Astrocyte of the hippocampus (primary cell): ENCODE measurements at regions not wholly inside any gene's neighbourhood (a gene's known extent, or its start where the extent isn't known, plus 50 kb on each side); places are given as distances from the start of the nearest gene placed in this dataset.
"Not testable (repeated sequence)": the region's sequence is repeated elsewhere in the genome, so short reads cannot be mapped to it uniquely, and the experiment has no call there.

Experiments
- DNase-seq: peaks from one replicate; pipeline ENCODE4 v3.0.0; 2011; ENCODE audit warnings: low read depth, low spot score

- not testable (repeated sequence) for DNase-seq
Measured at GRCh38 chr7:49665963-49666362, 107.5 kb upstream of the VWC2 start.

DNA sequence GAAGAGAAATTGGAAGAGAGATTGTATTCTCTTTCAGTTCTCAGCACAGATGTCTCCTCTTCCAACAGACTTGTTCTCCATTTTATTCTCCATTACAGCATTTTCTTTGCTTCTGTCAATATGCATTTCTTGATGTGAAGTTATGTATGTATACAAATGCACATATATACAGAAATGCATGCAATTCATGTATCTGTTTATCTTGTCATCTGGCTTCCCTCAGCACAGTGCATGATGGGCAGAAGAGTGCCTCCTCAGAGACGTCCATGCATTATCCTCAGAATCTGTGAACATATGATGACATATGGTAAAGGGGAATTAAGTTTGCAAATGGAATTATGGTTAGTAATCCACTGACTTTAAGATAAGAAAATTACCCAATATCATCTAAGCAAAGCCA lies 106.7 kb upstream of the VWC2 start:
- no peak for DNase-seq

DNA sequence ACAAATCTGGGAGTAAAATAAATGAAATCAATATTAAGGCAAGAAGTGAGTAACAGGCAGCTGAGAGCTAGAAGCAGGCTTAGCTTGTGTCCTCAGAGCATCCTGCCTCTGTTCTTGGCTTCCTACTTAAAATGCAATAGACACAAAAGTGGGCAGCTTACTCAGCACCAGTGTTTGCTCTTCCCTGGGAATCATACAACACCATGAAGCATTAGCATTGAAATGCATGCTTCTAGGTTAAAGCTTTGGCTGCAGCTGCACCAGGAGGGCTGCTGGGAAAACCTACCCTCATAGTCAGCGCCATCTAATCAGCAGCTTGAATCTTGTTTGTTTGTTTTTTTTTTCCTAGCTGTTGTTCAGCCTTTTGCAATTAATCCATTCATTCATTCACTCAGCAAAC lies 104.2 kb upstream of the VWC2 start:
- no peak for DNase-seq

DNA sequence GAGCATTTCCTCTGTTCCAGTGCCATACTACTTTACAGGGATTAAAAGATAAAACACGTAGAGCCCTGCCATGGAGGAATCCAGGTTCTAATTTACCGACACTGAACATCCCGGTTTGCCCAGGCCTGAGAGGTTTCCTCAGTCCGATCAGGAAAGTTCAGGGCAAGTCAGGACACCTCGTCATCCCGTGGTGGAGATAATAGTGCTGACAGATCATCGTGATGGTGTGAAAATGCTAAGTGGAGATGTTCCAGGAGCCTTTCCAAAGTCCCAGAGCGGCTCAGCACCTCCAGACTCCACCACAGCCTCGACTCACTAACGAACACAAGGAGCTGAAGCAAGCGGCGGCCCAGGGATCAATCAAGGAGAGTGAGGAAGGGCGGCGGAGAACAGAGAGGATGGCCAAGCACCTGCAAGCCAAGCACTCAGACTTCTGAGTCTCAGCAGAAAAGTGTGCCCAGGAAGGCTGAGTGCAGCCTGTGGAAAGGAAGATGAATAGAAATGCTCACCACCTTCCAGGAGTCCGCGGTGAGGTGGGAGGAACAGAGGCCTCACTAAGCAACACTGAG lies 103.7 kb upstream of the VWC2 start:
- no peak for DNase-seq

- no peak for DNase-seq
Measured at GRCh38 chr7:49670991-49671390, 102.4 kb upstream of the VWC2 start.

DNA sequence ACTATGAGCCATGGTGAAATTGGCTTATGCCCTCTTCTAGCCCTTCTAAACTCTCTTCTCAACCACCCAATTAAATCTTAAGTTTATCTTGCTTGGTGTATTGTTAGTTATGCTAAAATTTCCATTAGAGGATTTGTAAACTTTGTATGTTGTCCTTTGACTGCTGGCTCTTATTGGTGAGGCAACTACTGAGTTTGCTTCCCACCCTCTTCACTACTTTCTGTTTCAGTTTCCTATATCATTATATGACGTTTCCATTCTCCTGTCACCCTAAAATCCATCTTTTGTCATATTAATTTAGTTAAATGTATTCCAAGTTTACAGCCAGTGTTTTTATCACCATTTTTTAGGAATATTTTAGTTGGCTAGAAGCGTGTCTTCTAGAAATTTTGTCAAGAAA lies 80.9 kb upstream of the VWC2 start:
- no peak for DNase-seq

DNA sequence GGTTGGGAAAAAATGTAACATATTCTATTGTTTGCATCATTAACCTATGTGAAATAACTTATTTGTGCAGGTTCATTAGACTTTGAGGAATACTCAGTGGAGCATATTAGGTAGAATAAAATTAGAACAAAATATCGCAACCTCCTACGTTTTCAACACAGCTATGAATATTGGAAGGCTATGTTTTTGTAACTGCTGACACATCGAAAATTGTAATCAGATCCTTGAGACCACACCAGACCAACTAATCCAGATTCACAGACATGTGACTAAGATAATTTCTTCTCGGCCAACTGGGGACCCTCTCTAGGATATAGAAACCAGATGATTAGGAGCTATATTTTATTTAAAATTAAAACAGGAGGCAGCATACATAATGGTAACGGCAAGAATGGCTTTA lies 77.5 kb upstream of the VWC2 start:
- DNase-seq: no peak

GRCh38 chr7:49700841-49701240 lies 72.6 kb upstream of the VWC2 start:
- DNase-seq: no peak

GRCh38 chr7:49702099-49702498 lies 71.3 kb upstream of the VWC2 start:
- DNase-seq: no peak

GRCh38 chr7:49703337-49703736 lies 70.1 kb upstream of the VWC2 start:
- no peak for DNase-seq

GRCh38 chr7:49703881-49704280 lies 69.6 kb upstream of the VWC2 start:
- no peak for DNase-seq

DNA sequence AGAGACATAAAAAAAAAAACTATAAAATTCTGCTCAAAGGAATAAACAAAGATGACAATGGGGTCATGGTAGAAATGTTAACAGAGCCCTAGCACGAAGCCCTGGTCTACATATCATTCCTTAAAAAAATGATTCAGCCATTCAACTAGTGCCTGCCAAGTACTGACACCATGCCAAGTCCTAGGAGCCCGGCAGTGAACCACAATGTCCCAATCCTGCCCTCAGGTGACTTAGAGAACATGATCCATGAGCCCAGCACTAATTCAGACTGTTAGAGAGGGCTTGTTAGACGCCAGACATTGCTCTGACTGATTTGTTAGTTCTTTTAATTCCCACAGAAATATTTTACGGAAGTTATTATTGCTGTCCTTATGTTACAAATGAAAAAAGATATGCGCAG lies 67.3 kb upstream of the VWC2 start:
- no peak for DNase-seq

GRCh38 chr7:49707891-49708290 lies 65.5 kb upstream of the VWC2 start:
- no peak for DNase-seq

DNA sequence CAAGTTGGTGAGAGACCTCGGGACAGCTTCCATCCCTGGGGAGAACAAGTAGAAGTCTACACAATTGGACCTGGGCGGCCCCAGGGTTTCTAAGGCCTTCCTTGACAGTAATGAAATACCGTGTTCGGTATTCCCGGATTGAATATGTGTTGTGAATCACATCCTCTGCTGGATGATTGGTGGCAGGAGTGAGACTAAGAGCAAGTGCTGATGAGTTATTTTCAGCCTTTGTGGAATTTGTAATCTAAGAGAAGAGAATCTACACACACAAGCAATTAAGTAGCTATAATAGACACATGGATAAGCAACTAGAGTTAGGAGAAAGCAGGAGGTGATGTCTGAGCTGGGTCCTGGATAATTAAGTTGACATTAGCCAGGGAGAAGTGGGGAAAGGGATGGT lies 64.8 kb upstream of the VWC2 start:
- DNase-seq: no peak

DNA sequence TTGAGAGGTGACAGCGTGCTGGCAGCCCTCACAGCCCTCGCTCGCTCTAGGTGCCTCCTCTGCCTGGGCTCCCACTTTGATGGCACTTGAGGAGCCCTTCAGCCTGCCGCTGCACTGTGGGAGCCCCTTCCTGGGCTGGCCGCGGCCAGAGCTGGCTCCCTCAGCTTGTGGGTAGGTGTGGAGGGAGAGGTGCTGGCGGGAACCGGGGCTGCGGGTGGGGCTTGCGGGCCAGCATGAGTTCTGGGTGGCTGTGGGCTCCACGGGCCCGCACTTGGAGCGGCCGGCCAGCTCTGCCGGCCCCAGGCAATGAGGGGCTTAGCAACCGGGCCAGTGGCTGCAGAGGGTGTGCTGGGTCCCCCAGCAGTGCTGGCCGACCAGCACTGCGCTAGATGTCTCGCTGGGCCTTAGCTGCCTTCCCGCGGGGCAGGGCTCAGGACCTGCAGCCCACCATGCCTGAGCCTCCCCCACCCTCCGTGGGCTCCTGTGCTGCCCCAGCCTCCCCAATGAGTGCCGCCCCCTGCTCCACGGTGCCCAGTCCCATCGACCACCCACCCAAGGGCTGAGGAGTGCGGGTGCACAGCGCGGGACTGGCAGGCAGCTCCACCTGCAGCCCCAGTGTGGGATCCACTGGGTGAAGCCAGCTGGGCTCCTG lies 62.2 kb upstream of the VWC2 start:
- not testable (repeated sequence) for DNase-seq

DNA sequence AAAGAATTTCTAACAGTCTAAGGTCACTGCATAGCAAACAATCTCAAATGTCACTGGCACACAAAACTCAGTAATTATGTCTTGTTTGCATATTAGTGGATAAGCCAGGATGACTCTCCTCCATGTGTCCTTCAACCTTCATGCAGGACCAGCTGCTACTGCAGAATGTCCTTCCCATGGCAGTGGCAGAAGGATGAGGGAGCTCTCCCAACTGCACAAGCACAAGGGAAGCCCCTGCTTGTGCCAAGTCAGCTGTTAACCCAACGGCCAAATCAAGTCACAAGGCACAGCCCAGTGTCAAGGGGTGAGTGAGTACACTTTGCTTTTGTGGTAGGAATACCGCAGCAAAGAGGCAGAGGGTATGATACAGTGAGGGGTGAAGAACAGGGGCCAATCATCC lies 59.3 kb upstream of the VWC2 start:
- DNase-seq: no peak

- DNase-seq: no peak
Measured at GRCh38 chr7:49715486-49715885, 58.0 kb upstream of the VWC2 start.

DNA sequence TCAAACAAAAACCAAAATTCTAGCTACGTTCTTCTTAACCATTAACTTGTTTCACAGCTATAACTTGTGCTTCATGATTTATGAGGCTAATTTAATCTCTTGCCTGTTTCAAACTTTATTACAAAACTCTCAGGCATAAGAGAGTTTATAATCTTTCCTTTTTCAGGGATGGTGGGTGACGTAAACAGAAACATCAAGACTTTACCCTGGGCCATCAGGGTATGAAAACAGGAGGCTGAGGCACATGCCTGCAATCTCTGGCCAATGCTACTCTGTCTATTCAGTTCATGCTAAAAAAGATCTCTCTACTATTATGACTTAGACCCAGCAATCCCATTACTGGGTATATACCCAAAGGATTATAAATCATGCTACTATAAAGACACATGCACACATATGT lies 55.9 kb upstream of the VWC2 start:
- DNase-seq: no peak

DNA sequence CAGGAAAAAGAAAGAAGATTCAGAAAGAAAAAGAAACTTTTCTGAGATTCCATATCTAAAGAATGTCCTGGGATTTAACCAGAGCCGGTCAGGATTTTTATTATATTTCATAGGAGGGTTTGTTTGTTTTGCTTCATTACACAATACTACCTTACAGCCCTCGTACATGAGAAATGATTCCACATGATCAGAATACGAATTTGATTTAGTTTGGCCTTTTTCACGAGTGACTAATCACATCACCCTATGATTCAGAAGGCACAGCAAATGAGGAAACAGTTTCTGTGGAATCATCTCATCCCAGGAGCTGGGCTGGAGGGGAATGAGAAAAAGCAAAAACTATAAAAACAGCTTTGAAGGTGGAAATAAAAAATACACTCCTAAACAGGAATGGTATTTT lies 54.7 kb upstream of the VWC2 start:
- DNase-seq: no peak

DNA sequence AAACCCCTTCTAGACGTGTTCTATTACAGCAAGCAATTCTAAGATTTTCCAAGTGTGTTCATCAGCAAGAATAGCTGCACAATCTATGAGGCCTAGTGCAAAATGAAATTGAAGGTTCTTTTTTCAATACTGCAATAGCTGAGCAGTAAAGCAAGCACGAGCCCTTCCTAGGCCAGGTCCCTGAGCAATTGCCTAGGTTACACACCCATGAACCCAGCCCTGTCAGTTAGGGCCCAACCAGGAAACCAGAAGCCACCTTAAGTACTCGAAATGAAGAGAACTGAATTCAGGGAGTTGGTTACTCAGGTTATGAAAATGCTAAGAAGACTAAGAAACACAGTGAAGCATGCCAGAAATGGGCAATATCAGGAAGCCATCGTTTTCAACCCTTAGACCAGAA lies 52.0 kb upstream of the VWC2 start:
- DNase-seq: no peak
